Spleen (tissue), 11 donors: ENCODE measurements at regions not wholly inside any gene's neighbourhood (a gene's known extent, or its start where the extent isn't known, plus 50 kb on each side); places are given as distances from the start of the nearest gene placed in this dataset.

Experiments
- DNase-seq: peaks from one replicate; pipeline ENCODE4 v3.0.0-alpha.2; 2020
- H3K27ac ChIP-seq, 8 donors: fragments of 200-600 bp; sonication (generic) in 7 of 8; 1 replicate in 4 of 8; 2 replicates in 4 of 8; pipeline versions ENCODE4 v1.5.0 to v1.8.0; 2016 to 2021; ENCODE audit warnings: inconsistent platforms in 4 of 8, mild to moderate bottlenecking in 4 of 8, moderate library complexity in 1 of 8
- H3K27me3 ChIP-seq, 7 donors: fragments of 200-600 bp; sonication (generic) in 6 of 7; replicated peaks in 1 of 7; 1 replicate in 4 of 7; 2 replicates in 3 of 7; pipeline versions ENCODE4 v1.5.0 to v1.8.0; 2016 to 2021; ENCODE audit warnings: inconsistent platforms in 3 of 7, mild to moderate bottlenecking in 1 of 7
- H3K36me3 ChIP-seq, 6 donors: fragments of 200-600 bp; sonication (generic) in 5 of 6; 1 replicate in 4 of 6; 2 replicates in 2 of 6; pipeline versions ENCODE4 v1.5.0 to v1.8.0; 2016 to 2021; ENCODE audit warnings: inconsistent platforms in 2 of 6
- H3K4me1 ChIP-seq, 6 donors: fragments of 200-600 bp; sonication (generic) in 5 of 6; 1 replicate in 3 of 6; 2 replicates in 3 of 6; pipeline versions ENCODE4 v1.5.0 to v1.8.0; 2016 to 2021; ENCODE audit warnings: inconsistent platforms in 3 of 6
- H3K4me3 ChIP-seq, 8 donors: fragments of 200-600 bp; sonication (generic) in 7 of 8; 1 replicate in 4 of 8; 2 replicates in 4 of 8; pipeline versions ENCODE4 v1.5.0 to v1.8.0; 2016 to 2021; ENCODE audit warnings: inconsistent platforms in 4 of 8, mild to moderate bottlenecking in 4 of 8, moderate library complexity in 2 of 8
- H3K9me3 ChIP-seq, 8 donors: fragments of 200-600 bp; sonication (generic) in 7 of 8; 1 replicate in 4 of 8; 2 replicates in 4 of 8; pipeline versions ENCODE4 v1.5.0 to v1.8.0; 2016 to 2021; ENCODE audit warnings: inconsistent platforms in 4 of 8
- CTCF ChIP-seq, 11 experiments: fragments of 200-600 bp in 7 of 11; fragments of 450-650 bp in 4 of 11; sonication (generic) in 4 of 11; IDR thresholded peaks in 8 of 11; conservative IDR thresholded peaks in 3 of 11; 1 replicate in 7 of 11; 2 replicates in 4 of 11; pipeline versions ENCODE4 v1.4.0 to v1.8.0; 2016 to 2021; ENCODE audit warnings: antibody characterized with exemption in 11 of 11, inconsistent platforms in 4 of 11, mild to moderate bottlenecking in 1 of 11
- POLR2A ChIP-seq, 3 donors: fragments of 450-650 bp; IDR thresholded peaks; one replicate each; pipeline ENCODE4 v1.5.1; 2017; ENCODE audit warnings: antibody characterized with exemption in 3 of 3, mild to moderate bottlenecking in 1 of 3
- POLR2AphosphoS5 ChIP-seq, 3 donors: sonication (generic); formaldehyde crosslinking; IDR thresholded peaks; one replicate each; pipeline ENCODE4 v1.5.1; 2017; ENCODE audit warnings: antibody characterized with exemption in 3 of 3
- WGBS, 5 donors: extraction: QIAGEN DNeasy Blood & Tissue Kit in 3 of 5; methylation state at CpG; one replicate each; pipeline versions ENCODE4 v1.1.5 to v1.1.7; 2013 to 2018; 5-methylcytosine and 5-hydroxymethylcytosine counted together
- intact Hi-C: fragments of 100-400 bp; cut with DNase I; formaldehyde crosslinking; loops from one replicate; pipeline ENCODE4 v1.15.0; 2023; ENCODE audit warnings: low total_unique reads
- donor health status: healthy with polysubstance abuse.
- donor health status: DM: no; HTN: no; CAD: no; lungs with moderate emphysema.
- donor health status: DM: no; HTN: no; CAD: no.
- donor health status: Bipolar disorder and iron deficiency.
- donor health status: healthy.
- donor health status: DM: no; HTN: no; CAD: no.
- donor health status: DM: yes; HTN: yes; CAD: no.

- H3K27ac ChIP-seq, result no peak overlapping the region
- H3K27me3 ChIP-seq, result no peaks in the 10 kb centered on the region
- 80 to 88% (median 83%) methylated on average over 8 of the region's 8 CpGs for WGBS, 5 donors
- no peaks in the 10 kb centered on the region for H3K4me1 ChIP-seq
- peaks cover 0 to 10% (median 0%) of the 10 kb centered on the region in 8 donors for H3K9me3 ChIP-seq
- no peak for DNase-seq
- TF ChIP-seq POLR2A (IDR thresholded peaks at IDR 0.05), result no peak
- no peak for TF ChIP-seq CTCF (IDR thresholded peaks at IDR 0.05 in 8 of 11, conservative IDR thresholded peaks at IDR 0.05 in 3 of 11)
- TF ChIP-seq POLR2AphosphoS5 (IDR thresholded peaks at IDR 0.05), result no peak
- H3K4me3 ChIP-seq, result no peak overlapping the region
- intact Hi-C loops, result no loop called here
- H3K36me3 ChIP-seq, result no peaks in the 10 kb centered on the region
These were observed 69.8 kb downstream of the TSN start for GRCh38 chr2:121825003-121825950.

DNA sequence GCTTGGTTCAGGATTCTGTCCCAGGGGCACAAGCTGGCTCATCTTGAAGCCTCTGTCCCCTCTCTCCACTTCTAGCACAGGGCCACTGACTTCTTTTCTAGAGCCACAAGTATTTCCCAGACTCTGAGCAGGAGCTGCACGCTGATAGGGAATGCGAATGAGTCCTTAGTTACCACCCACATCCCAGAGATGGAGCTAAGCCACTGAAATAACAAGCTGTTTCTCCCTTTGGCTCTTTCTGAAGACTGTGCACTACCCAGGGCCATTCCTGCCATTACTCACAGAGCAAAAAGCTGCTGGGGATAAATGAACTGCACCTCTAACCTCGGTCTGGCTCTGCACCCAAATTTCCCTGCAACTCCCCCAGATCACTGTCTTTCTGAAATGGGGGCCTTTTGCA is 70.6 kb downstream of the TSN start:
- no peak for DNase-seq
- Histone ChIP-seq H3K4me1 (no peaks in the 10 kb centered on the region), H3K36me3 (no peaks in the 10 kb centered on the region), H3K9me3 (peaks cover 0 to 10% (median 0%) of the 10 kb centered on the region in 8 donors), H3K27ac (no peak overlapping the region), H3K4me3 (no peak overlapping the region), H3K27me3 (no peaks in the 10 kb centered on the region)
- intact Hi-C loops, result no loop called here
- WGBS, 5 donors, result 64 to 79% (median 75%) methylated on average over 3 of the region's 3 CpGs
- TF ChIP-seq CTCF (IDR thresholded peaks at IDR 0.05 in 8 of 11, conservative IDR thresholded peaks at IDR 0.05 in 3 of 11) (no peak), POLR2AphosphoS5 (IDR thresholded peaks at IDR 0.05) (no peak), POLR2A (IDR thresholded peaks at IDR 0.05) (no peak)

DNA sequence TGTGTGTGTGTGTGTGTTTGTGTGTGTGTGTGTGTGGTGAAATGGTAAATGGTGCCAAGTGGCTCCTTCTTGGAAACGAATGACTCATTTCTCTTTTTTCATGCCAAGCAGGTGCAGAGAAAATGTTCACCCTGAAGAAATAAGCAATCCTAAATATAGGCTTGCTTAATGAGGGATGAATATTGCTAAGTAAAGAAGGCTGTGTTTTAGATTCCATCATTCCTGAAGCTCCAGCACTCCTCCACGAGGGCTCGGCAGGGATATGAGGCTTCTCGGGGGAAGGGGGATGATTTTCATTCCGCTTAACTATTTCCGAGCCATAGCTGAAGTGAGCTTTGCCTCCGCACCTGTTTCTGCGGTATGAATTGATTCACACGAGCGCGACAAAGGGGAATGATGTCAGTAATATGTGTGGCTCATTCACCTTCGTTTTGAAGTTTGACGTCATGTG is 72.9 kb downstream of the TSN start:
- intact Hi-C loops, result no loop called here
- 71 to 78% (median 72%) methylated on average over 13 of the region's 13 CpGs for WGBS, 5 donors
- Histone ChIP-seq H3K27ac (no peak overlapping the region), H3K36me3 (no peaks in the 10 kb centered on the region), H3K27me3 (no peaks in the 10 kb centered on the region), H3K4me1 (no peaks in the 10 kb centered on the region), H3K4me3 (no peak overlapping the region), H3K9me3 (no peaks in the 10 kb centered on the region)
- TF ChIP-seq POLR2A (IDR thresholded peaks at IDR 0.05) (no peak), POLR2AphosphoS5 (IDR thresholded peaks at IDR 0.05) (no peak), CTCF (IDR thresholded peaks at IDR 0.05 in 8 of 11, conservative IDR thresholded peaks at IDR 0.05 in 3 of 11) (no peak)
- DNase-seq, result no peak

- no peaks in the 10 kb centered on the region for H3K36me3 ChIP-seq
- no peak for DNase-seq
- no peak for TF ChIP-seq POLR2AphosphoS5 (IDR thresholded peaks at IDR 0.05)
- TF ChIP-seq POLR2A (IDR thresholded peaks at IDR 0.05), result no peak
- no peak for TF ChIP-seq CTCF (IDR thresholded peaks at IDR 0.05 in 8 of 11, conservative IDR thresholded peaks at IDR 0.05 in 3 of 11)
- H3K4me1 ChIP-seq, result no peaks in the 10 kb centered on the region
- no peaks in the 10 kb centered on the region for H3K27me3 ChIP-seq
- 83 to 95% (median 90%) methylated on average over 1 of the region's 1 CpG for WGBS, 5 donors
- H3K27ac ChIP-seq, result no peak overlapping the region
- no peak overlapping the region for H3K4me3 ChIP-seq
- intact Hi-C loops, result no loop called here
- H3K9me3 ChIP-seq, result no peaks in the 10 kb centered on the region
These were observed 75.4 kb downstream of the TSN start for GRCh38 chr2:121830809-121831208.
